ENCODE measurements at regions not wholly inside any gene's neighbourhood (a gene's known extent, or its start where the extent isn't known, plus 50 kb on each side); places are given as distances from the start of the nearest gene placed in this dataset.
"Not testable (repeated sequence)": the region's sequence is repeated elsewhere in the genome, so short reads cannot be mapped to it uniquely, and the experiment has no call there.

- TF ChIP-seq POLR2A (IDR thresholded peaks at IDR 0.05; ENCODE audit: low read length); GATA1 (IDR thresholded peaks at IDR 0.05; ENCODE audit: low read depth, low read length): not testable (repeated sequence)
These were observed 86.8 kb downstream of the FAM72B start for GRCh38 chr1:121097127-121097866.
